OCI-LY7 (cell line): ENCODE measurements at regions not wholly inside any gene's neighbourhood (a gene's known extent, or its start where the extent isn't known, plus 50 kb on each side); places are given as distances from the start of the nearest gene placed in this dataset.
A peak's percentile ranks its signal among the peaks of the same experiment; 100 is the strongest.

Experiments used
- BruUV-seq: library from RNA; stranded (reverse); fragments of 400-500 nt; replicated peaks from 2 replicates; lab custom pipeline; 2021; lab: Mats Ljungman, UMichigan
- CTCF ChIA-PET: fragments of 300-600 bp; sonication (Branson Sonifier 250); formaldehyde crosslinking; loops from one replicate; lab custom pipeline; 2022; ENCODE audit warnings: antibody characterized with exemption; ENCODE audit not compliant: unreplicated experiment; lab: Charles Lee
- POLR2A ChIA-PET: fragments of 300-600 bp; sonication (Branson Sonifier 250); formaldehyde crosslinking; loops from one replicate; lab custom pipeline; 2022; ENCODE audit warnings: antibody characterized with exemption; lab: Charles Lee
- DNase-seq: peaks from one replicate; pipeline ENCODE4 v3.0.0-alpha.2; 2015; ENCODE audit warnings: low spot score
- H2AFZ ChIP-seq: fragments of 200-600 bp; sonication (generic), shearing (Covaris generic); 2 replicates; pipeline ENCODE4 v1.6.1; 2014; ENCODE audit warnings: mild to moderate bottlenecking, antibody characterized with exemption, low read length, moderate library complexity
- H3K27ac ChIP-seq: fragments of 200-600 bp; sonication (generic); 2 replicates; pipeline ENCODE4 v1.5.1; 2014; ENCODE audit warnings: mixed run types, low read depth, mild to moderate bottlenecking, moderate library complexity, low read length, inconsistent platforms; ENCODE audit not compliant: poor library complexity, severe bottlenecking
- H3K36me3 ChIP-seq: fragments of 200-600 bp; sonication (generic); 2 replicates; pipeline ENCODE4 v1.6.1; 2014; ENCODE audit warnings: mild to moderate bottlenecking, antibody characterized with exemption, low read length, moderate library complexity, mixed read lengths; ENCODE audit not compliant: insufficient read depth
- H3K4me1 ChIP-seq: fragments of 200-600 bp; sonication (generic); 2 replicates; pipeline ENCODE4 v1.5.1; 2014; ENCODE audit warnings: mild to moderate bottlenecking, low read length; ENCODE audit not compliant: insufficient read depth, poor library complexity, severe bottlenecking
- H3K4me2 ChIP-seq: fragments of 200-600 bp; sonication (generic); 2 replicates; pipeline ENCODE4 v1.6.1; 2014; ENCODE audit warnings: mild to moderate bottlenecking, low read length
- H3K4me3 ChIP-seq: fragments of 200-600 bp; sonication (generic); 2 replicates; pipeline ENCODE4 v1.5.1; 2014; ENCODE audit warnings: mild to moderate bottlenecking, low read depth, low read length; ENCODE audit not compliant: poor library complexity, severe bottlenecking
- H3K79me2 ChIP-seq: fragments of 200-600 bp; sonication (generic); 2 replicates; pipeline ENCODE4 v1.6.1; 2016; ENCODE audit warnings: low read depth, mild to moderate bottlenecking, low read length, moderate library complexity, mixed read lengths; ENCODE audit not compliant: insufficient read depth
- H3K9me2 ChIP-seq: fragments of 200-600 bp; sonication (generic); 2 replicates; pipeline ENCODE4 v1.6.1; 2016; ENCODE audit warnings: mild to moderate bottlenecking, low read length, mixed read lengths; ENCODE audit not compliant: insufficient read depth
- H3K9me3 ChIP-seq: fragments of 200-600 bp; sonication (generic); 2 replicates; pipeline ENCODE4 v1.6.1; 2014; ENCODE audit warnings: mild to moderate bottlenecking, mixed run types, low read length, mixed read lengths
- H4K20me1 ChIP-seq: fragments of 200-600 bp; sonication (generic); 2 replicates; pipeline ENCODE4 v1.6.1; 2014; ENCODE audit warnings: mild to moderate bottlenecking, antibody characterized with exemption, low read length, moderate library complexity, mixed read lengths; ENCODE audit not compliant: insufficient read depth
- CTCF ChIP-seq: fragments of 200-600 bp; sonication (generic); conservative IDR thresholded peaks from 2 replicates; pipeline ENCODE4 v1.5.1; 2014; ENCODE audit warnings: mild to moderate bottlenecking, antibody characterized with exemption, low read length, moderate library complexity, mixed read lengths
- EZH2phosphoT487 ChIP-seq: fragments of 200-600 bp; sonication (generic); IDR thresholded peaks from 2 replicates; pipeline ENCODE4 v1.6.1; 2018; ENCODE audit warnings: low read depth, borderline replicate concordance, mild to moderate bottlenecking, mixed run types, antibody characterized with exemption, low read length, moderate library complexity, mixed read lengths
- intact Hi-C: fragments of 100-400 bp; cut with micrococcal nuclease; formaldehyde crosslinking; loops from one replicate; pipeline ENCODE4 v1.10.0; 2022; ENCODE audit not compliant: unreplicated experiment

- Histone ChIP-seq H3K4me3 (no peak overlapping the region), H2AFZ (no peak overlapping the region), H3K9me2 (no peaks in the 10 kb centered on the region), H3K4me1 (peaks cover 19% of the 10 kb centered on the region), H3K79me2 (no peaks in the 10 kb centered on the region), H3K4me2 (no peak overlapping the region), H3K27ac (no peak overlapping the region), H3K9me3 (no peaks in the 10 kb centered on the region), H4K20me1 (no peaks in the 10 kb centered on the region), H3K36me3 (no peaks in the 10 kb centered on the region)
- no TSS peak for BruUV-seq
- intact Hi-C loops: no loop called here
- DNase-seq: no peak
- CTCF ChIA-PET: no interaction called here
- POLR2A ChIA-PET: no interaction called here
- TF ChIP-seq CTCF (no peak), EZH2phosphoT487 (no peak)
These were observed 203.0 kb upstream of the SFSWAP start for GRCh38 chr12:131507881-131508280.

- POLR2A ChIA-PET: interaction anchor here (1.0 kb wide), 1 partner anchor 97 kb away, joined by 3 read pairs; no protein-coding TSS in a partner anchor
- Histone ChIP-seq H3K79me2 (no peaks in the 10 kb centered on the region), H3K27ac (no peak overlapping the region), H3K4me1 (peaks cover 19% of the 10 kb centered on the region), H3K4me3 (no peak overlapping the region), H3K4me2 (no peak overlapping the region), H3K9me3 (no peaks in the 10 kb centered on the region), H2AFZ (no peak overlapping the region), H3K9me2 (no peaks in the 10 kb centered on the region), H3K36me3 (no peaks in the 10 kb centered on the region), H4K20me1 (no peaks in the 10 kb centered on the region)
- TF ChIP-seq EZH2phosphoT487: no peak
- no peak for TF ChIP-seq CTCF
- DNase-seq: no peak
- BruUV-seq: no TSS peak
- CTCF ChIA-PET: no interaction called here
- intact Hi-C loops: no loop called here
These were observed 201.2 kb upstream of the SFSWAP start for GRCh38 chr12:131509701-131510100.

- Histone ChIP-seq H4K20me1 (no peaks in the 10 kb centered on the region), H3K4me1 (peaks cover 19% of the 10 kb centered on the region), H3K9me2 (no peaks in the 10 kb centered on the region), H3K79me2 (no peaks in the 10 kb centered on the region), H3K36me3 (no peaks in the 10 kb centered on the region), H3K27ac (no peak overlapping the region), H2AFZ (peak overlapping the region; percentile 96; the same call in 1 of the 2 replicates), H3K9me3 (no peaks in the 10 kb centered on the region), H3K4me3 (no peak overlapping the region), H3K4me2 (0 out of 2 replicates have a peak overlapping the region, but pooled peaks have one; percentile 68)
- TF ChIP-seq CTCF (no peak), EZH2phosphoT487 (no peak)
- BruUV-seq: no TSS peak
- intact Hi-C loops: no loop called here
- ChIA-PET CTCF (no interaction called here), POLR2A (no interaction called here)
- no peak for DNase-seq
These were observed 200.5 kb upstream of the SFSWAP start for GRCh38 chr12:131510431-131510830.
